ENCODE measurements at regions not wholly inside any gene's neighbourhood (a gene's known extent, or its start where the extent isn't known, plus 50 kb on each side); places are given as distances from the start of the nearest gene placed in this dataset.

DNA sequence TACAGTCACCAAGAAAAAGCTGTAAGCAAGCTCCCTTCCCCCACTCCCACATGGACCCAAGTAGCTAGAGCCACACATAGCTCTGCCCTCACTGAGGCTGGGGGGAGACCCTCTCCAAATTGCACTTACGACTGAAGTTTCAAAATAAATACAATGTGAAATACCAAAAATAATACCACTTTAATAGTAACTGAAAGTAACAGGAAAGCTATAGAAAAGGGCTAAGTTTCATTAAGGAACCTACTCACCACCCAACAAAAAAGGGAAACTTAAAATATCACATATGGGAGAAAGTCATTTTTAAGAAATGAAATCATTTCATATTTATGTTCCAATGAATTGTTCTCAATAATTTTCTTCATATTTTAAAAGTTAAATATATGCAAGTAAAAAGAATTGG, 130.4 kb upstream of the UBE2E2 start (continued):
- TF ChIP-seq, protein P1, sequence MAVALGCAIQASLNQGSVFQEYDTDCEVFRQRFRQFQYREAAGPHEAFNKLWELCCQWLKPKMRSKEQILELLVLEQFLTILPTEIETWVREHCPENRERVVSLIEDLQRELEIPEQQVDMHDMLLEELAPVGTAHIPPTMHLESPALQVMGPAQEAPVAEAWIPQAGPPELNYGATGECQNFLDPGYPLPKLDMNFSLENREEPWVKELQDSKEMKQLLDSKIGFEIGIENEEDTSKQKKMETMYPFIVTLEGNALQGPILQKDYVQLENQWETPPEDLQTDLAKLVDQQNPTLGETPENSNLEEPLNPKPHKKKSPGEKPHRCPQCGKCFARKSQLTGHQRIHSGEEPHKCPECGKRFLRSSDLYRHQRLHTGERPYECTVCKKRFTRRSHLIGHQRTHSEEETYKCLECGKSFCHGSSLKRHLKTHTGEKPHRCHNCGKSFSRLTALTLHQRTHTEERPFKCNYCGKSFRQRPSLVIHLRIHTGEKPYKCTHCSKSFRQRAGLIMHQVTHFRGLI (tag by site-specific recombination; IDR thresholded peaks at IDR 0.05), result no peak
- TF ChIP-seq ZNF549 (tag by site-specific recombination; IDR thresholded peaks at IDR 0.05) (no peak), ZNF48 (tag by site-specific recombination; IDR thresholded peaks at IDR 0.05) (no peak), WT1 (tag by site-specific recombination; IDR thresholded peaks at IDR 0.05) (no peak), ZFP41 (tag by site-specific recombination; IDR thresholded peaks at IDR 0.05; ENCODE audit: borderline replicate concordance) (no peak), ZNF133 (tag by site-specific recombination; IDR thresholded peaks at IDR 0.05) (no peak), ZNF558 (tag by site-specific recombination; IDR thresholded peaks at IDR 0.05) (no peak), MZF1 (tag by site-specific recombination; IDR thresholded peaks at IDR 0.05; ENCODE audit: borderline replicate concordance) (no peak), BCL11A (tag by site-specific recombination; IDR thresholded peaks at IDR 0.05; ENCODE audit: low read depth) (no peak), ZNF341 (tag by site-specific recombination; IDR thresholded peaks at IDR 0.05; ENCODE audit: low read depth) (no peak)

DNA sequence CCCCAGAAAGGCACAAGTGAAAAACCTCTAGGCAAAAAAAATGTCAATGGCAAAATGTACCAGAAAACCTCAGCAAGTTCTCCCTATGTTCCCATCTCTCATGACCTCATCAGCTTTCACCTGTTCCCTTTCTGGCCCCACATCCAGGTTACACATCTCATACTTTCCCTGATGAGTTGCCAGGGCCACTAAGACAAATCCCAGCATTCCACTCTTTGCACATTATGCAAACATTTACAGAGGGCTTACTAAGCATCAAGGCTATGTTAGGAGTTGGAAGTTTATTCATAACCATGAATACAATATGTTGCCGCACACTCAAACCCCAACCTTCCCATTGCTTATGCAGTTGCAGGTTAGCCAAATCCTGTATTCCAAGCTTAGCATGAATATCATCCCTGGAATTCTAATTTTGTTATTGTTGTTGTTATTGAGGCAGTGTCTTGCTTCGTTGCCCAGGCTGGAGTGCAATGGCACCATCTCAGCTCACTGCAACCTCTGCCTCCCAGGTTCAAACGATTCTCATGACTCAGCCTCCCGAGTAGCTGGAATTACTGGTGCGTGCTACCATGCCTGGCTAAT, 129.3 kb upstream of the UBE2E2 start:
- ChIA-PET CTCF (no interaction called here), POLR2A (no interaction called here)
- no peaks in the 10 kb centered on the region for H3K9me3 ChIP-seq (ENCODE audit: control insufficient read depth, insufficient read depth, low read depth, low read length)
- no peak overlapping the region for H3K4me3 ChIP-seq (ENCODE audit: low read depth, low read length)
- H3K36me3 ChIP-seq (ENCODE audit: control insufficient read depth in 2 of 2, insufficient read depth in 1 of 2, low read length in 2 of 2), result no peaks in the 10 kb centered on the region
- peaks cover 6% of the 10 kb centered on the region for H3K4me1 ChIP-seq (ENCODE audit: control insufficient read depth, insufficient read depth, low read length)
- no peak overlapping the region for H3K27ac ChIP-seq (ENCODE audit: extremely low read depth, low read depth, low read length)
- TF ChIP-seq, protein P2, sequence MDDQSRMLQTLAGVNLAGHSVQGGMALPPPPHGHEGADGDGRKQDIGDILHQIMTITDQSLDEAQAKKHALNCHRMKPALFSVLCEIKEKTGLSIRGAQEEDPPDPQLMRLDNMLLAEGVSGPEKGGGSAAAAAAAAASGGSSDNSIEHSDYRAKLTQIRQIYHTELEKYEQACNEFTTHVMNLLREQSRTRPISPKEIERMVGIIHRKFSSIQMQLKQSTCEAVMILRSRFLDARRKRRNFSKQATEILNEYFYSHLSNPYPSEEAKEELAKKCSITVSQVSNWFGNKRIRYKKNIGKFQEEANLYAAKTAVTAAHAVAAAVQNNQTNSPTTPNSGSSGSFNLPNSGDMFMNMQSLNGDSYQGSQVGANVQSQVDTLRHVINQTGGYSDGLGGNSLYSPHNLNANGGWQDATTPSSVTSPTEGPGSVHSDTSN (CRISPR knock-in tag; IDR thresholded peaks at IDR 0.05), result no peak
- TF ChIP-seq, protein P3, sequence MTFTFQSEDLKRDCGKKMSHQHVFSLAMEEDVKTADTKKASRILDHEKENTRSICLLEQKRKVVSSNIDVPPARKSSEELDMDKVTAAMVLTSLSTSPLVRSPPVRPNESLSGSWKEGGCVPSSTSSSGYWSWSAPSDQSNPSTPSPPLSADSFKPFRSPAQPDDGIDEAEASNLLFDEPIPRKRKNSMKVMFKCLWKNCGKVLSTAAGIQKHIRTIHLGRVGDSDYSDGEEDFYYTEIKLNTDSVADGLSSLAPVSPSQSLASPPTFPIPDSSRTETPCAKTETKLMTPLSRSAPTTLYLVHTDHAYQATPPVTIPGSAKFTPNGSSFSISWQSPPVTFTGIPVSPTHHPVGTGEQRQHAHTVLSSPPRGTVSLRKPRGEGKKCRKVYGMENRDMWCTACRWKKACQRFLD (tag by site-specific recombination; IDR thresholded peaks at IDR 0.05), result no peak

DNA sequence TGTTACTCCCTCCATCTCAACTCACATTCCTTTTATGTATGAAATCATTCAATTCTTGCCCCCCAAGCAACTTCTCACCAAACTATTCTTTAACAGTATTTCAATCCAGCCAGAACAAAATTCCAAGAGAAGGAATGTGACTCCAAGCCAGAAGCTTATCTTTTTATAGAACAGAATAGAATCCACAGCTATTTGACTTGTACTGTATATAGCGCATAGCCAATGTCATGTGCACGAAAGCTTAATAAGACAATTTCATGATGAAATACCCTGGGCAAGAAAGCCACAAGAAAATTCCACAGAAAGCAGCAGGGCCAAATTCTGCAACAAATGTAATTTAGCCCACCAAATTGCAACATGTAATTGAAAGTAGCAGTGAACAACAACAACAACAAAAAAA, 127.6 kb upstream of the UBE2E2 start:
- Histone ChIP-seq H3K4me1 (ENCODE audit: control insufficient read depth, insufficient read depth, low read length) (peaks cover 8% of the 10 kb centered on the region), H3K9me3 (ENCODE audit: control insufficient read depth, insufficient read depth, low read depth, low read length) (no peaks in the 10 kb centered on the region), H3K4me3 (ENCODE audit: low read depth, low read length) (no peak overlapping the region), H3K36me3 (ENCODE audit: control insufficient read depth in 2 of 2, insufficient read depth in 1 of 2, low read length in 2 of 2) (no peaks in the 10 kb centered on the region), H3K27ac (ENCODE audit: extremely low read depth, low read depth, low read length) (no peak overlapping the region)
- ChIA-PET POLR2A (no interaction called here), CTCF (interaction anchor here (0.7 kb wide), 1 partner anchor 283 kb away, joined by 3 read pairs; no protein-coding TSS in a partner anchor)
- 0 out of 2 replicates have a peak, but pooled peaks have one; percentile 1 for TF ChIP-seq FEZF1 (tag by site-specific recombination; IDR thresholded peaks at IDR 0.05)
- TF ChIP-seq, protein P4, sequence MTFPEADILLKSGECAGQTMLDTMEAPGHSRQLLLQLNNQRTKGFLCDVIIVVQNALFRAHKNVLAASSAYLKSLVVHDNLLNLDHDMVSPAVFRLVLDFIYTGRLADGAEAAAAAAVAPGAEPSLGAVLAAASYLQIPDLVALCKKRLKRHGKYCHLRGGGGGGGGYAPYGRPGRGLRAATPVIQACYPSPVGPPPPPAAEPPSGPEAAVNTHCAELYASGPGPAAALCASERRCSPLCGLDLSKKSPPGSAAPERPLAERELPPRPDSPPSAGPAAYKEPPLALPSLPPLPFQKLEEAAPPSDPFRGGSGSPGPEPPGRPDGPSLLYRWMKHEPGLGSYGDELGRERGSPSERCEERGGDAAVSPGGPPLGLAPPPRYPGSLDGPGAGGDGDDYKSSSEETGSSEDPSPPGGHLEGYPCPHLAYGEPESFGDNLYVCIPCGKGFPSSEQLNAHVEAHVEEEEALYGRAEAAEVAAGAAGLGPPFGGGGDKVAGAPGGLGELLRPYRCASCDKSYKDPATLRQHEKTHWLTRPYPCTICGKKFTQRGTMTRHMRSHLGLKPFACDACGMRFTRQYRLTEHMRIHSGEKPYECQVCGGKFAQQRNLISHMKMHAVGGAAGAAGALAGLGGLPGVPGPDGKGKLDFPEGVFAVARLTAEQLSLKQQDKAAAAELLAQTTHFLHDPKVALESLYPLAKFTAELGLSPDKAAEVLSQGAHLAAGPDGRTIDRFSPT (tag by site-specific recombination; IDR thresholded peaks at IDR 0.05), result no peak

Data from HEK293 (cell line).